CD14-positive monocyte (primary cell): ENCODE measurements at regions not wholly inside any gene's neighbourhood (a gene's known extent, or its start where the extent isn't known, plus 50 kb on each side); places are given as distances from the start of the nearest gene placed in this dataset.

Experiments
- DNase-seq, 3 donors: peaks; one replicate each; pipeline ENCODE4 v3.0.0-alpha.2; 2011 to 2022
- H2AFZ ChIP-seq: 2 replicates; pipeline ENCODE4 v1.6.0; 2012; ENCODE audit warnings: mild to moderate bottlenecking, low read depth, low read length, inconsistent platforms; ENCODE audit not compliant: insufficient read depth, poor library complexity, severe bottlenecking
- H3K27ac ChIP-seq, 2 donors: 1 replicate in 1 of 2; 2 replicates in 1 of 2; pipeline ENCODE4 v1.5.1; 2012 to 2013; ENCODE audit warnings: low read length in 2 of 2, control low read depth in 1 of 2, inconsistent platforms in 1 of 2, low read depth in 1 of 2, mild to moderate bottlenecking in 1 of 2
- H3K27me3 ChIP-seq, 2 donors: one replicate each; pipeline versions ENCODE4 v1.6.0 to v1.6.1; 2011 to 2013; ENCODE audit warnings: low read length in 2 of 2; ENCODE audit not compliant: control insufficient read depth in 2 of 2, insufficient read depth in 2 of 2
- H3K36me3 ChIP-seq, 2 donors: replicated peaks in 1 of 2; 1 replicate in 1 of 2; 2 replicates in 1 of 2; pipeline versions ENCODE4 v1.5.1 to v1.6.1; 2012 to 2013; ENCODE audit warnings: low read length in 2 of 2, control low read depth in 1 of 2, inconsistent platforms in 1 of 2, mild to moderate bottlenecking in 1 of 2; ENCODE audit not compliant: insufficient read depth in 2 of 2, control insufficient read depth in 1 of 2
- H3K4me1 ChIP-seq, 2 donors: 1 replicate in 1 of 2; 2 replicates in 1 of 2; pipeline versions ENCODE4 v1.5.1 to v1.6.1; 2012 to 2013; ENCODE audit warnings: low read length in 2 of 2, control low read depth in 1 of 2, inconsistent platforms in 1 of 2, mild to moderate bottlenecking in 1 of 2, moderate library complexity in 1 of 2; ENCODE audit not compliant: insufficient read depth in 2 of 2, control insufficient read depth in 1 of 2
- H3K4me2 ChIP-seq: replicated peaks from 2 replicates; pipeline ENCODE3; 2012; ENCODE audit warnings: low read length, moderate library complexity, mild to moderate bottlenecking; ENCODE audit not compliant: poor library complexity, severe bottlenecking; ENCODE audit errors: extremely low read depth
- H3K4me3 ChIP-seq, 3 experiments: fragments of 200-600 bp in 1 of 3; sonication (generic) in 1 of 3; replicated peaks in 1 of 3; 1 replicate in 2 of 3; 2 replicates in 1 of 3; pipeline ENCODE4 v1.5.1; 2011 to 2013; ENCODE audit warnings: low read length in 3 of 3, mild to moderate bottlenecking in 3 of 3, control low read depth in 2 of 3, low read depth in 2 of 3, inconsistent platforms in 1 of 3, moderate library complexity in 1 of 3
- H3K79me2 ChIP-seq: 2 replicates; pipeline ENCODE4 v1.6.0; 2012; ENCODE audit warnings: mild to moderate bottlenecking, control low read depth, inconsistent platforms, low read length, moderate library complexity; ENCODE audit not compliant: insufficient read depth
- H3K9ac ChIP-seq: 2 replicates; pipeline ENCODE4 v1.6.0; 2017; ENCODE audit warnings: low read length, mild to moderate bottlenecking; ENCODE audit not compliant: insufficient read depth, poor library complexity, severe bottlenecking
- H3K9me3 ChIP-seq, 2 donors: replicated peaks in 1 of 2; 1 replicate in 1 of 2; 2 replicates in 1 of 2; pipeline versions ENCODE4 v1.5.1 to v1.6.1; 2012 to 2013; ENCODE audit warnings: low read length in 2 of 2, control low read depth in 1 of 2; ENCODE audit not compliant: control insufficient read depth in 1 of 2, insufficient read depth in 1 of 2
- H4K20me1 ChIP-seq: 2 replicates; pipeline ENCODE4 v1.6.0; 2012; ENCODE audit warnings: mild to moderate bottlenecking, low read length, control low read depth, moderate library complexity; ENCODE audit not compliant: insufficient read depth
- H3K27ac Mint-ChIP-seq, 7 donors: one replicate each; pipeline ENCODE4 v1.8.0; 2020; ENCODE audit warnings: mild to moderate bottlenecking in 7 of 7, mixed read lengths in 7 of 7, moderate library complexity in 6 of 7, inconsistent platforms in 2 of 7
- H3K27me3 Mint-ChIP-seq, 3 donors: one replicate each; pipeline ENCODE4 v1.8.0; 2021 to 2022; ENCODE audit warnings: low read depth in 3 of 3, mild to moderate bottlenecking in 3 of 3, mixed read lengths in 3 of 3, moderate library complexity in 3 of 3, inconsistent platforms in 1 of 3
- H3K36me3 Mint-ChIP-seq, 2 donors: one replicate each; pipeline ENCODE4 v1.8.0; 2020; ENCODE audit warnings: mixed read lengths in 2 of 2, inconsistent platforms in 1 of 2, mild to moderate bottlenecking in 1 of 2
- H3K4me1 Mint-ChIP-seq: one replicate; pipeline ENCODE4 v1.8.0; 2020; ENCODE audit warnings: mild to moderate bottlenecking, mixed read lengths
- H3K4me3 Mint-ChIP-seq, 2 donors: one replicate each; pipeline ENCODE4 v1.8.0; 2020; ENCODE audit warnings: mild to moderate bottlenecking in 2 of 2, mixed read lengths in 2 of 2, moderate library complexity in 1 of 2
- H3K9me3 Mint-ChIP-seq, 7 donors: one replicate each; pipeline ENCODE4 v1.8.0; 2020 to 2022; ENCODE audit warnings: mixed read lengths in 7 of 7, mild to moderate bottlenecking in 6 of 7, moderate library complexity in 6 of 7, inconsistent platforms in 2 of 7
- CTCF ChIP-seq: fragments of 200-600 bp; IDR thresholded peaks from one replicate; pipeline ENCODE4 v1.8.0; 2022; ENCODE audit warnings: antibody characterized with exemption, mild to moderate bottlenecking
- WGBS: methylation state at CpG from one replicate; pipeline ENCODE4 v1.1.5; 2013; ENCODE audit warnings: missing lambda C conversion rate; ENCODE audit not compliant: insufficient coverage; 5-methylcytosine and 5-hydroxymethylcytosine counted together
- intact Hi-C, 2 donors: fragments of 100-400 bp; cut with micrococcal nuclease; formaldehyde crosslinking; loops; one replicate each; pipeline versions ENCODE4 v1.15.0 to v1.15.1; 2023

- Mint-ChIP-seq H3K4me1 (no peaks in the 10 kb centered on the region), H3K36me3 (no peaks in the 10 kb centered on the region), H3K4me3 (no peak overlapping the region), H3K27ac (no peak overlapping the region), H3K27me3 (peaks cover 0 to 2% (median 1%) of the 10 kb centered on the region in 3 donors), H3K9me3 (no peaks in the 10 kb centered on the region)
- Histone ChIP-seq H3K27me3 (no peaks in the 10 kb centered on the region), H3K4me3 (no peak overlapping the region), H2AFZ (no peak overlapping the region), H4K20me1 (no peaks in the 10 kb centered on the region), H3K4me1 (no peaks in the 10 kb centered on the region), H3K36me3 (no peaks in the 10 kb centered on the region), H3K79me2 (no peaks in the 10 kb centered on the region), H3K4me2 (no peak overlapping the region), H3K9me3 (no peaks in the 10 kb centered on the region), H3K9ac (no peak overlapping the region), H3K27ac (no peak overlapping the region)
- intact Hi-C loops, result no loop called here
- no peak for DNase-seq
- TF ChIP-seq CTCF, result no peak
- WGBS, result no CpG with 5 or more reads among the region's 5 CpGs
These were observed 138.7 kb upstream of the ARRDC3 start for GRCh38 chr5:91521785-91522184.

GRCh38 chr5:91521334-91521733 is 138.2 kb upstream of the ARRDC3 start:
- no peak for TF ChIP-seq CTCF

More at GRCh38 chr5:91521334-91521733, 138.2 kb upstream of the ARRDC3 start:
- Histone ChIP-seq H2AFZ (no peak overlapping the region), H3K9me3 (no peaks in the 10 kb centered on the region), H3K4me1 (no peaks in the 10 kb centered on the region), H3K4me2 (no peak overlapping the region), H4K20me1 (no peaks in the 10 kb centered on the region), H3K27ac (no peak overlapping the region), H3K9ac (no peak overlapping the region), H3K79me2 (no peaks in the 10 kb centered on the region), H3K4me3 (no peak overlapping the region), H3K36me3 (no peaks in the 10 kb centered on the region), H3K27me3 (no peaks in the 10 kb centered on the region)
- no peak for DNase-seq
- Mint-ChIP-seq H3K36me3 (no peaks in the 10 kb centered on the region), H3K4me1 (no peaks in the 10 kb centered on the region), H3K9me3 (no peaks in the 10 kb centered on the region), H3K27me3 (peaks cover 0 to 2% (median 1%) of the 10 kb centered on the region in 3 donors), H3K4me3 (no peak overlapping the region), H3K27ac (no peak overlapping the region)
- intact Hi-C loops, result no loop called here
- WGBS, result no CpG with 5 or more reads among the region's 1 CpG
